Transverse colon (tissue), 4 donors: ENCODE measurements at regions not wholly inside any gene's neighbourhood (a gene's known extent, or its start where the extent isn't known, plus 50 kb on each side); places are given as distances from the start of the nearest gene placed in this dataset.

Experiments used
- DNase-seq: peaks from one replicate; pipeline ENCODE4 v3.0.0-alpha.2; 2019
- H3K27ac ChIP-seq, 4 donors: fragments of 200-600 bp; sonication (generic); 2 replicates each; pipeline ENCODE4 v1.5.1; 2016 to 2018; ENCODE audit warnings: inconsistent platforms in 4 of 4
- H3K27me3 ChIP-seq: fragments of 200-600 bp; sonication (generic); 2 replicates; pipeline ENCODE4 v1.5.1; 2017; ENCODE audit warnings: inconsistent platforms
- H3K36me3 ChIP-seq, 4 donors: fragments of 200-600 bp; sonication (generic); 2 replicates each; pipeline ENCODE4 v1.5.1; 2017 to 2019; ENCODE audit warnings: inconsistent platforms in 4 of 4
- H3K4me1 ChIP-seq, 4 donors: fragments of 200-600 bp; sonication (generic); 2 replicates each; pipeline ENCODE4 v1.5.1; 2017 to 2020; ENCODE audit warnings: inconsistent platforms in 4 of 4
- H3K4me3 ChIP-seq, 4 donors: fragments of 200-600 bp; sonication (generic); 1 replicate in 1 of 4; 2 replicates in 3 of 4; pipeline versions ENCODE4 v1.5.1 to v1.6.1; 2017 to 2019; ENCODE audit warnings: inconsistent platforms in 4 of 4
- H3K9me3 ChIP-seq, 2 donors: fragments of 200-600 bp; sonication (generic); 2 replicates each; pipeline ENCODE4 v1.5.1; 2017 to 2019; ENCODE audit warnings: inconsistent platforms in 2 of 2
- CTCF ChIP-seq, 5 experiments: fragments of 200-600 bp in 3 of 5; fragments of 450-650 bp in 2 of 5; sonication (generic) in 3 of 5; IDR thresholded peaks; 1 replicate in 2 of 5; 2 replicates in 3 of 5; pipeline ENCODE4 v1.5.1; 2016 to 2017; ENCODE audit warnings: antibody characterized with exemption in 5 of 5, inconsistent platforms in 3 of 5, mild to moderate bottlenecking in 2 of 5, moderate library complexity in 1 of 5
- EP300 ChIP-seq: sonication (generic); formaldehyde crosslinking; IDR thresholded peaks from one replicate; pipeline ENCODE4 v1.6.1; 2017; ENCODE audit warnings: antibody characterized with exemption, low read depth
- POLR2A ChIP-seq: fragments of 450-650 bp; IDR thresholded peaks from one replicate; pipeline ENCODE4 v1.6.1; 2016; ENCODE audit warnings: antibody characterized with exemption, mild to moderate bottlenecking, moderate library complexity
- POLR2AphosphoS5 ChIP-seq, 3 donors: sonication (generic); formaldehyde crosslinking; IDR thresholded peaks; one replicate each; pipeline ENCODE4 v1.6.1; 2016; ENCODE audit warnings: antibody characterized with exemption in 3 of 3
- WGBS, 2 donors: methylation state at CpG; one replicate each; pipeline ENCODE4 v1.1.5; 2018; ENCODE audit warnings: low coverage in 1 of 2; 5-methylcytosine and 5-hydroxymethylcytosine counted together
- in situ Hi-C, 4 donors: fragments of 200-750 bp; cut with MboI; loops; one replicate each; pipeline versions ENCODE4 v1.15.0 to v1.15.1; 2017; ENCODE audit warnings: low sequenced_read_pairs in 3 of 4, low pct_ligation_motif_present in 1 of 4, low pct_unique_long_range_greater_than_20kb in 1 of 4
- intact Hi-C: fragments of 100-400 bp; cut with DNase I; formaldehyde crosslinking; loops from one replicate; pipeline ENCODE4 v1.15.1; 2023; ENCODE audit warnings: low total_unique reads

DNA sequence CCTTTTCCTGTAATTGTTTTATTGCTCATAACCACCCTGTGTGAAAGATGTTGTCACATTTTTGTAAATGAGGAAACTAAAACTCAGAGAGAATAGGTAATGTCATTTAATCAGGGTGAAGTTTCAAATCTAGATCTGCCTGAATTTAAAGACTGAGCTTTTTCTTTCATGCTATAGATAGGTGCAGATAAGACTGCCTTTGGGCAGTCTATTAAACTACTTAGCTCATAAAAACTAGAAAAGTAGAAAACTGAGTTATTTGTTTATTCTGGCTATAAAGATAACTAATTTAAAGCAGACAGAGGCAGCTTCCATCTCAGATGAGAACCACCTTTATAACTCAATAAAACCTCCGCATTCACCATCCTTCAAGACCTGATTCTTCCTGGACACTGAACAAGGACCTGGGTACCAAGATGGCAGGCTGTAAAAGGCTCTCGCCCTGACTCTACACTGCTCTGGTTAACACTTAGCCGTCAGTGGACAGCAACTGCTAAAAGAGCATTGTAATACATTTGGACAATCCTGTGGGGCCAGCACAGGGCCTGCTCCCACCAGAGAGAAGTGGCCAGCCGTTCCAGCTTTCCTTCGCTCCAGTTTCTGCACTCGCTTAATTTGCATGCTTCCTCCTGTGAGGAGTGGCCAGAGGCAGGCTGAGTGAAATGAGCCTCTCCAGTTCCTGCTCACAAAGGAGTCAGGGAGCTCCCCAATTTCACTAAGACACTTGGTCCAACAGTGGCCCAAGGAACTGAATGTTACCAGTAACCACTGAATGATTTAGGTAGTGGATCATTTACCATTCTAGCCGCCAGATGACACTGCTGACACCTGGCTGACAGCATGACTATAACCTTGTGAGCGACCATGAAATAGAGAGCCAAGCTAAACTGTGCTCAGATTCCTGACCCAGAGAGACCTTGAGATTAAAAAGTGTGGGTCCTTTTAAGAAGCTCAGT, 566.4 kb downstream of the EFNA5 start:
- no peak overlapping the region for H3K4me3 ChIP-seq
- in situ Hi-C loops = no loop called here
- H3K9me3 ChIP-seq = no peaks in the 10 kb centered on the region
- TF ChIP-seq EP300 = no peak
- no peak for TF ChIP-seq CTCF (IDR thresholded peaks at IDR 0.05)
- TF ChIP-seq POLR2AphosphoS5 (IDR thresholded peaks at IDR 0.05) = no peak
- TF ChIP-seq POLR2A = no peak
- intact Hi-C loops = no loop called here
- DNase-seq = no peak
- no peak overlapping the region for H3K27ac ChIP-seq
- no peaks in the 10 kb centered on the region for H3K36me3 ChIP-seq
- 56 to 80% methylated on average over 5 to 8 of the region's 8 CpGs for WGBS, 2 donors
- no peaks in the 10 kb centered on the region for H3K27me3 ChIP-seq
- no peaks in the 10 kb centered on the region for H3K4me1 ChIP-seq

DNA sequence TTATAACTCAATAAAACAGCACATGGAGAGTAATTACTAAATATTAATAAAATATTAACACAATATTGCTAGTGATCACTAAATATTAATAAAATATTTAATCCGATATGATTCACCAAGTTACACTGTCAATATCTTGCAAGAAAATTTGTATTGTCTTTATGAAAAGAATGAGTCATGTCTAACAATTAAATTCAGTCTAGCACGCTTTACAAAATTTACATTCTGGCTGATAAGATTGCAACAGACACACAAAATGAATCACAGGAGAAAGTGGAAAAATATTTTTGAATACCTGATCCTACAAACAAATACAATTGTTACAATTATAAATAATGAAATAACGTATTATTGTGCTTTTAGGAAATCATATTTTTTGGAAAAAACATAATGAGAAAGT, 567.2 kb downstream of the EFNA5 start:
- no peaks in the 10 kb centered on the region for H3K9me3 ChIP-seq
- 78 to 84% methylated on average over 3 of the region's 3 CpGs for WGBS, 2 donors
- intact Hi-C loops (no loop called here), in situ Hi-C loops (no loop called here)
- H3K27ac ChIP-seq = no peak overlapping the region
- DNase-seq = no peak
- no peaks in the 10 kb centered on the region for H3K4me1 ChIP-seq
- TF ChIP-seq POLR2AphosphoS5 (IDR thresholded peaks at IDR 0.05) (no peak), CTCF (IDR thresholded peaks at IDR 0.05) (no peak), POLR2A (no peak), EP300 (no peak)
- no peaks in the 10 kb centered on the region for H3K36me3 ChIP-seq
- H3K27me3 ChIP-seq = no peaks in the 10 kb centered on the region
- H3K4me3 ChIP-seq = no peak overlapping the region

- intact Hi-C loops = no loop called here
- Histone ChIP-seq H3K9me3 (no peaks in the 10 kb centered on the region), H3K27ac (no peak overlapping the region), H3K36me3 (no peaks in the 10 kb centered on the region), H3K4me3 (no peak overlapping the region), H3K4me1 (no peaks in the 10 kb centered on the region), H3K27me3 (no peaks in the 10 kb centered on the region)
- in situ Hi-C loops = no loop called here
- no peak for DNase-seq
- TF ChIP-seq POLR2AphosphoS5 (IDR thresholded peaks at IDR 0.05) (no peak), EP300 (no peak), CTCF (IDR thresholded peaks at IDR 0.05) (no peak), POLR2A (no peak)
- 74 to 78% methylated on average over 3 of the region's 3 CpGs for WGBS, 2 donors
Measured at GRCh38 chr5:107100121-107100520, 570.6 kb downstream of the EFNA5 start.

DNA sequence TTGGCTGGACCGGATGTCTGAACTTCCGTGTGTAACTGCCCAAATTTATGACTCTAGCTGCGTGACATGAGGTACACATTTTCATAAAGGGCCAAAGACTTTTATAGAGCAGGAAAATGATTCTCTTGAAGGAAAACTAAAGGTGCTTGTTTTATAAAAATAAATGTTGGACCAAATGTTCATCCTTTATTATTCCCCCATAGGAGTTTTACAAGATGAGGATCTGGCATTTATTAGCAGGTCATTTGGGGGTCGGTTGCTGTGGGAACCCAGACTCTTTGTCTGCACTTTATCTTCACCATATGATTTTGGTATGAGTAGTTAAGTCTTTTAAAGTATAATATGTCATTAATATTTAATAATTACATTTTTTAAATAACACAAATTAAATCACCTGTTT, 571.2 kb downstream of the EFNA5 start:
- Histone ChIP-seq H3K27ac (no peak overlapping the region), H3K9me3 (peaks cover 0 to 2% of the 10 kb centered on the region in 2 donors), H3K36me3 (no peaks in the 10 kb centered on the region), H3K27me3 (no peaks in the 10 kb centered on the region), H3K4me3 (no peak overlapping the region), H3K4me1 (no peaks in the 10 kb centered on the region)
- DNase-seq = no peak
- 48 to 64% methylated on average over 4 of the region's 4 CpGs for WGBS, 2 donors
- in situ Hi-C loops = no loop called here
- no peak for TF ChIP-seq CTCF (IDR thresholded peaks at IDR 0.05)
- TF ChIP-seq POLR2A = no peak
- TF ChIP-seq EP300 = no peak
- no peak for TF ChIP-seq POLR2AphosphoS5 (IDR thresholded peaks at IDR 0.05)
- intact Hi-C loops = no loop called here
